GM21528 (cell line): ENCODE measurements at regions not wholly inside any gene's neighbourhood (a gene's known extent, or its start where the extent isn't known, plus 50 kb on each side); places are given as distances from the start of the nearest gene placed in this dataset.

ENCODE experiments used
- ATAC-seq: cut with Tn5 transposase; IDR thresholded peaks from one replicate; pipeline ENCODE4 v1.9.1; 2021; ENCODE audit warnings: mild to moderate bottlenecking, moderate library complexity; ENCODE audit not compliant: unreplicated experiment, low FRiP score

DNA sequence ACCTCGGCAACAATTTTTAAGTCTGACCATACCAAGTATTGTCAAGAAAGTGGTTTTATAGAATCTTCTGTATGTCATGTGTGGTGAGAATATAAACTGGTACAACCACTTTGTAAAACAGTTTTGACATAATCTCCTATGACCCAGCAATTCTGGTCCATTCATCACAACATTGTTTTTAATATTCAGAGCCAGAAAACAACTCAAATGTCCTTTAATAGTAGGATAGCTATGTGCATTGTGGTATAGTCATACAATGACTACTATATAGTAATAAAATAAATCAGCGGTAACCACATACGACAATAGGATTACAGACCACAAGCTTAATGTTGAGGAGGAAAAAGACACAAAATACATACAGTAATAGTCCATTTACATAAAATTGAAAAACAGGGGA lies 175.2 kb upstream of the SPATS2L start:
- no peak for ATAC-seq

DNA sequence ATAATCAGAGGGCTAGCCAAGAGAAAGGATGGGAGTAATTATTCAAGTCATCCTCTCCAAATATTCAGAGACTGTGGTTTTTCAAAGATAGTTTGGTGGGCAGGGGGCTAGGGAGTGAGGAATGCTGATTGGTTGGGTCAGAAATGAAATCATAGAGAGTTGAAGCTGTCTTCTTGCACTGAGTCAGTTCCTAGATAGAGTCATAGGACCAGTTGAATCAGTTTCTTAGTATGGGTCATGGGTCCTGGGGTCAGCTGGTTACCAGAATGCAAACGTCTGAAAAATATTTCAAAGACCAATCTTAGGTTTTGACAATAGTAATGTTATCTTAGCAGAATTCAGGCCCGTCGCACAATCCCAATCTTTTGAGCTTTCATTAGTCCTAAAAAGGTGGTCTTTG lies 171.4 kb upstream of the SPATS2L start:
- ATAC-seq = no peak

DNA sequence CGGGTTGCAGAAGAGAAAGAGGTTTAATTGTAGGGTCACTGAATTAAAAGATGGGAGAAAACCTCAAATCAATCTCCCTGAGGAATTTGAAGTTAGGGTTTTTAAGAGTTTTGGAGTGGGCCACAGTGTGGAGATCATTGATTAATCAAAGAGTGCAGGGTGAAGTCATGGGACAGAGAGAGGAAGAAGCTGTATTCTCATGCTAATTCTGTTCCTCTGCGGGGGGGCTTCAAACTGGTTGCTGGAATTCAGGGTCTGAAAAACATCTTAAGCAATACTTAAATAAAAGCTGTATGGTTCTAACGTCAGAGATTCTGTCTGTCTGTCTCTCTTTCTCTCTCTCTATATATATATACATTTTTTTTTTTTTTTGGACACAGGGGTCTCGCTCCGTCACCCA lies 169.8 kb upstream of the SPATS2L start:
- ATAC-seq = no peak

DNA sequence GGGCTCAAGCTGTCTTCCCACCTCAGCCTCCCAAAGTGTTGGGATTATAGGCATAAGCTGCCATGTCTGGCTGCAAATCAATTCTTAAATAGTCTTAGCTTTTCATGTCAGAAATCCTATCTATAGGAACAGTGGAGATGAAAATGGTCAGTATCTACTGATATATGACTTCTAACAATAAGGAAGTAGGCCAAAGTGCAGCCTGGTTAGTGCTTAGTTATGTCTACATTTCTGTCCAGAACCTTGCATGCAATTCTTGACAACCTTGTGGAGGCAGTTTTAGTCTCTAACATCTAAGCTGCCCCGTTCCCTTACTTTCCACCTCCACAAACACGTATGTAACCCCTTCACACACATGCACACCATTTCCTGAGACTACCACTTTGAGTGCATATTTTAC lies 169.2 kb upstream of the SPATS2L start:
- no peak for ATAC-seq

DNA sequence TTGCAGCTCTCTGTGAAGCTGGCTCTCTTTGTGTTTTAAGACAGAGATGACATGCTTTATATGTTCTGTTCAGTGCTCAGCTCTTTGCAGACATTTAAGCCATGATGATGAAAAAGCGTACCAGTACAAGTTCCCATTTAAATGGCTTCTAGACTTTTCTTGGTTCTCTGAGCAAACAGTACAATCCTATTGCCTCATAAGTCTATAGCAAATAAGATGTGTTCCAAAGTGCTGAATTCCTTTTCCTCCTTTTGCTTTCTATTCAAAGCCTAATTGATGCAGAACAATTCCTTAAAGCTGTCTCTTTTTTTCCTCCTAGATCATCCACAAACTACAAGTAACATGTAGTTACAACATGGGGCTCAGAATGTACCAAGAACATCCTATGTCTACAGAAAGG lies 168.8 kb upstream of the SPATS2L start:
- no peak for ATAC-seq

DNA sequence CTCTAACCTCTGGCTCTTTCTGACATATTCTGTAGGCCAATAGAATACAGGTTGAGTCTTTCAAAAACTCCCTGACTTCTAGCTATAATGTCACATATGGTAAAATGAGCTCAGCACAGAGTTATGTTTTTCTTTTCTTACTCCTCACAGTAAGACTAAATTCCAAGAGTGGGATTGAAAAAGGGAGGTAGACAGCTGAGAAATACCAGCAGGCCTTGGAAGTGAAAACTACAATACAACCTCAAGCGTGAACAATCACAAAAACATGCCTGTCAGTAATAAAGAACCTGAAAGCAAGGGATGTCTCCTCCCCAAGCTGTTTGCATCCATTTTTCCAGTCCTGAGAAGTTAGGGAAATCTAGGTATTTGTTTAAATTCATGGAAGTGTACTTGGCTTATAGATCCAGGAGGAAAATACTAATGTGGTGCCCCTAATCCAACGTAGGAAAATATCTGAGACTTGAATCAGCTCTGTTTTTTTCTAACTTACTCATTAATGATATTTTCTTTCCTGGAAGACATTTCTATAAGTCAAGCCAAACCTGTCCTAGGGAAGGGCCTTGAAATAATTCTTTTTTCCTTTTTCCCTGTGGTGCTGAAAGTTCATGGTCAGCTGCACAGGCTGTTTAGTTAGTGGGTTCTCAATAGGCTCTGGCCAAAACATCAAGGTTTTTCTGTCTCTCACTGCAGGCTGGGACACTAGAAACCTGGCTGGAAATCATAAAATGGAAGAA lies 167.9 kb upstream of the SPATS2L start:
- ATAC-seq = no peak

DNA sequence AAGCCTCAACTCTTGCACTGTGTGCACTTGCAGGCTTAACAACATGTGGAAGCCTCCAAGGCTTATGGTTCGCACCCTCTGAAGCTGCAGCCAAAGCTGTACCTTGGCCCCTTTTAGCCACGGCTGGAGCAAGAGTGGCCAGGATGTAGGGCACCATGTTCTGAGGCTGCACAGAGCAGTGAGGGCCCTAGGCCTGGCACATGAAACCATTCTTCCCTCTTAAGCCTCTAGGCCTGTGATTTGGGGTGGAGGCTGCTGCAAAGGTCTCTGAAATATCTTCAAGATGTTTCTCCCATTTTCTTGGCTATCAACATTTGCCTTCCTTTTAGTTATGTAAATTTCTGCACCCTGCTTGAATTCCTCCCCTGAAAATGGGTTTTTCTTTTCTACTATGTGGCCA lies 161.9 kb upstream of the SPATS2L start:
- ATAC-seq = no peak

DNA sequence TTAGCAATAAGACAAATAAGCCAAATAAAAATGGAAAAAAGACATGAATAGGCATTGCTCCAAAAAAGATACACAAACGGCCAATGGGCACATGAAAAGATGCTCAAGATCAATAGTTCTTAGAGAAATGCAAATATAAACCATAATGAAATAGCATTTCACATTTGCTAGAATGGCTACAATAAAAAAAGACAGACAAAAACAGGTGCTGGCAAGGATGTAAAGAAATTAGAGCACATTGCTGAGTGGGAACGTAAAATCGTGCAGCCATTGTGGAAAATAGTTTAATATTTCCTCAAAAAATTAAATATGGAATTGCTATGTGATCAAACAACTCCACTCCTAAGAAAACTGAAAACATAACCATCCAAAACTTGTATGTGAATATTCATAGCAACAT lies 160.0 kb upstream of the SPATS2L start:
- ATAC-seq = no peak

DNA sequence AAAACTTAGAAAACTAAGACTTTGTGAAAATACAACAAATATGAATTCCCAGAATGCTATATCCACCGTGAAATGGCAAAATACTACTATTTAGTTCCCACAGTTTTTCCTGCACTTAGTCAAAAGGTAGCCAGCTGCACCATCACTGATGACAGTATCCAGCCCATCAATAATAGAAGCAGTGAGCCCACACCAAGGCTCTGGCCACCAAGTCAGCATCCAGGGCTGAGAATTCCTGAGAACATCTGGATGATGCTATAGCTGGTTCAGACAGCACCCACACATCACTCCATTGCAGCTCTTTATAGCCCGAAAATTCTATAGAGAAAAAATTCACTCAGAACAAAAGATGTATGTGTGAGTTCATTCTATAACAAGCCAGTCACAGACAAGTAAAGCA lies 159.1 kb upstream of the SPATS2L start:
- no peak for ATAC-seq

DNA sequence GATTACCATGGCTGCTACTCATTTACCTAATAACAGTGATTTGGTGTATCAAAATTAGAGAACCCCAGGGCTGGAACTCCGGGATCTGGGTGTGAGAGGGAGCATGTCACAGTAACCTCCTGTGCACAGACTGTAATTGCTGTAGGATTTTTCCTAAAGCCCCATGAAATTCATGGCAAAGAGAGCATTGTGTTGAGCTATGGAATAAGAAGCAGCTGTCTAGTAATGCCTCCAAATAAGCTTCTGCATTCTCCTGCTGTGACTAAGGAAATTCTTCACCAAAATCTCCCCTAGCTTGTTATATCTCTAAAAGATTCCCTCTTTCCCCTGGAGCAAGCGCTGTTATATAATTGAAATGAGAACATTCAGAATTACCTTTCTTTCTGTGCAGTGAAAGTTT lies 158.1 kb upstream of the SPATS2L start:
- ATAC-seq = no peak

DNA sequence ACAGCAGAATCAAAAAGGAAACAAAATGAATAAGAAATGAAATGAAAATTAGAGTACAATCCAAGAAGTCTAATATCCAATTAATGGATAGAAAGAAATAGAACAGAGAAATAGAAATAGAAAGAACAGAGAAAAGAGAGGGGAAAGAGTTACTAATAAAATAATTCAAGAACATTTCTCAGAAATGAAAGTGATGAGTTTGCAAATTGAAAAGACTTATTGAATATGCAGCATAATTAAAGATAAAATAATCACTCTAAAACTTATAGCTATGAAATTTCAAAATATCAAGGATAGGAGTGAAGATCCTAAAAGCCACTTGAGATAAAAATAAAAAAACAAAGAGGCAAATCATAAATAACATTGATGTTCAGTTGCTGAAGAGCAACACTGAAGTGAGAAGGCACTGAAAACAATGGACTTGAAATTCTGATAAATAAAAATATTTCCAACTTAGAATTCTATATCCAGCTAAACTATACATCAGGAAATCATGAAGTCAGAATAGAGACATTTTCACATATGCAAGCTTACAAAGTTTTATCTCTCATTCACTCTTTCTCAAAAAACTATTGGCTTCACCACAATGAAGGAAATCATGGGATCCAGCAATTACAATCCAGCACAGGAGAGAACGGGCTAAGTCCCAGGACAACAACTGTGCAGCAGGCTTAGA lies 155.9 kb upstream of the SPATS2L start:
- no peak for ATAC-seq

DNA sequence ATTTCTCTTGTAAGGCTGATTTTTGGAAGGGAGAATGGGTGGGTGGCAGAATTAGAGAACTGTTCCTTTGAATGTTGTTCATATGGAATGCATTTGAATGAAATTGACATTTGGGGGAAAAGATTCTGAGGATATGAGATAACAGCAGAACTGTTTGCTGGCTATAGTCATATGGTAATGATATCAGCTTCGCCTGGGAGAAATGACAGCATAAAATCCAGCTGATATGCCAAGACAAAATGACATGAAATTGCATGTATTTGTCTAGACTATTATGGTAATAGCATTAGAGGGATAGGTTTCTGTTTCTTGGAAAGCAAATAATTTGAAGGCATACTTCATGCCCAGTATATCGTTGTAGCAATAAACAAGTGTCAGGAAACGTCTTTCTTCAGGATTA lies 150.8 kb upstream of the SPATS2L start:
- no peak for ATAC-seq

DNA sequence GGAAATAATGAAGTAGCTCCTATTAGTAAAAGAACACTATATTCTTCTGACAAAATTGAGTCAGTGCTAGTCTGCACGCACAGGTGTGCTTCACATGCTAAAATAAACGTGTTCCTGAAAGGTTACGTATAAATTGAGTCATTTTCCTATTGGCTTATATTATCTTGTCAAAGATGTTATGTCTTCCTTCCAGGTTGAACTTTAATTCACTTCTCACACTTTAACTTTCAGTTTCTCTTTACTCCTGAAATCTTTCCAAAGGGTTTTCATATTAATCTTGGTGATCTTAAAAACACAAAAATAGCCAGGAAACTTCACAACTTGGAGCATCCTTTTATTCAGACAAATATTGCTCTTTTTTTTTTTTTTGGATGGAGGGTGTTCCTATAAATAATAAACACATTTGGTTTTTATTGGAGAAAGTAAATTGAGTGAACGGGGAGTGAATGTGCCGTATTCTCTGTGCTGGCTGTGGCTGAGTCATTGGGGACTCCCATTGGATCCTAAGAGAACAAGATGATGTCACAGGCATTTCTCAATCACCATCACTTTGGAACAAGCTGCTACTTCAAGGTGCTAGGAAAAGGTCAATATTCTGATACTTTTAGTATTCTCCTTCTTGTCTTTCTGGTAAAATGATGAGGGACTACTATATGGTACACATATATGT lies 150.2 kb upstream of the SPATS2L start:
- ATAC-seq = no peak

DNA sequence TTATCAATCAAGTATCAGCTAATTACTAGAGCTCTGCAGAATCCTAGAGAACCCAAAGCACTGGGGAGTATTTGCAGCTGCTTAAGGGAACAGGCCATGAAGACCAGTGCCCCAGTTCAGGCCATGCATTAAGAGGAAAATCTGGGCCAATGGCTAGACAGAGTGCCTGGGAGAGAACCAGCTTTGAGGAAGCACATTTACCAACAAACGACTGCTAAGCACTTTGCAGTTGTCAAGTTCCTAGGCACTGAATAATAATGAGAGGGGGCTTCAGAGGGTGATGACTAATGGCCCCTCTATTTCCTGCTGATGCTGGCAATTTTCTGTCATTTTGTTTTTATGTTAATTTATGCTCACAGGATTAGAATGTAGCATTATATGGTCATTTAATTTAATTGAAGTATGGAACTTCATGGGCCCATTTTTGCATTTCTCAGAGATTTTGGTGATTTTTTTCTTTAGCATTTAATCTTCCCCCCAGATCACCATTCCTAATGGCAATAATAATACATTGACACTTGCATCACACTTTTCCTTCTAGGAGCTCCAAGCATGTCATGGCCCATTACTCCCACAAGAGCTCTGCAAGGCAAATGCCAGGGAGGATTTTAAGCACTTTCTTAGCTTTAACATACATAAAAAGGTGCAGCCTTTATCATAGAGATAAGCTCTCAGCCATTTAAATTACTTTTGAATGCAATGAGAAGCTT lies 147.7 kb upstream of the SPATS2L start:
- ATAC-seq = no peak

DNA sequence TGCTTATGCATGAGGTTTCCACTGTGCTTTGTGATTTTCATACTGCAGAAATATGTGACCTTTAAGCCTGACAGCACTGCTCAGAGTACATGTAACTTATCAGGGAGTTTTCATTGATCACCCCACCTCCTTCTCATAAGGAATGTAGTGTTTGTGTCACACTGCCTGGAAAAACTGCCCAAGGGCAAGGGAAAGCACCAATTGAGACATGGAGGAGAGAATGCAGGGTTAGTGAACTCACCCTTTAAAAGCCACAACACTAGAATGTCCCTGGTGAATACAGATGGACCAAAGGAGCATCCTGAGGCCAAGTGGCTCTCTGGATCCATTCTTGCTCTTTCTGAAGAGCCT lies 147.2 kb upstream of the SPATS2L start:
- no peak for ATAC-seq

DNA sequence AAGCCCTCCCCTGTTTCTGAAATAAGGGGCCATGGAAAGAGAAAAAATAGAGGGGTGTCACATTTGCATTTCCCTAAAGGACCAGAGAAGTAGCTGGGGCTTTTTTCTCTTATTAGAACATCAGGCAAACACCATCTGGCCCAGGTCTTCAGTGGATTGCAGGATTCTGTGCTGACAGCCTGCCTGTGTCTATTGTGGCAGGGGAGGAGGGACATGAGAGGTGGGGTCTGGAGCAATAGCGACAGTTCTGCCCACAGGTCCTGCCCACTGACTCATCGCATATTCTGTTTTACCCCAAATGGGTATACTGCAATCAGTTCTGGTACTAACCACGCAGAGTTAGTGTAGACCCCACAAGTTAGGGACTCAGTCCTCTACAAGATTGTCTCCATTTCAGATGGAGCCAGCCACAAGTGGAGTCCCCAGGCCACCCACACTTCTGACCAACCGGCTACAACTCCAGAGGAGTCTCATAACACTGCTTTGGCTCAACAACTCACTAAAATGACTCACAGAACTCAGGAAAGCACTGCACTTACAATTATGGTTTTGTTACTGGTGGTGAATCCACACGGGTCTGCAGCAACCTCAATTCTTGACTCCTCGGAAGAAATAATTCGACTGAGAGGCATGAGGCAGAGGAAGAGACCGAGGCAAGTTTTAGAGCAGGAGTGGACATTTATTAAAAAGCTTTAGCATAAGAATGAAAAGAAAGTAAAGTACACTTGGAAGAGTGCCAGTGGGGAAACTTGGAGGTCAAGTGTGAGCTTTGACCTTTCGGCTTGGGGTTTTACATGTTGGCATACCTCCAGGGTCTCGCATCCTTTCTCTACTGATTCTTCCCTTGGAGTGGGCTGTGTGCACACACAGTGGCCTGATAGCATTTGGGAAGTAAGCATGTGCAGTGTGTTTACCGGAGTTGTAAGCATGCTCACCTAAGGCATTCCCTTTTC lies 146.4 kb upstream of the SPATS2L start:
- no peak for ATAC-seq

DNA sequence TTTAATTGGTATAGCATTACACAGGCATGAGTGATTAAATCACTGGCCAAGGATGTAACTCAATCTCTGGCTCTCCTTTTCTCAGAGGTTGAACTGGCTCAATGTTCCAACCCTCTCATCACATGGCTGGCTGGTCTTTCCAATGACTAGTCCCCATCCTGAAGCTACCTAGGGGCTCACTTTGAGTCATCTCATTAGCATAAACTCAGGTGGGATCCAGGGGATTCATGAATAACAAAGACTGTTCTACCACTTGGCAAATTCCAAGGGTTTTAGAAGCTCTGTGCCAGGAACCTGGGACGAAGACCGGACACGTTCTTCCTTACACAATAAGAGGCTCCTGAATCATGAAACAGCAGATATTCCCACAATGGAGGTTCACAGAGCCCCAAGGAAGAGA lies 145.0 kb upstream of the SPATS2L start:
- ATAC-seq = no peak

DNA sequence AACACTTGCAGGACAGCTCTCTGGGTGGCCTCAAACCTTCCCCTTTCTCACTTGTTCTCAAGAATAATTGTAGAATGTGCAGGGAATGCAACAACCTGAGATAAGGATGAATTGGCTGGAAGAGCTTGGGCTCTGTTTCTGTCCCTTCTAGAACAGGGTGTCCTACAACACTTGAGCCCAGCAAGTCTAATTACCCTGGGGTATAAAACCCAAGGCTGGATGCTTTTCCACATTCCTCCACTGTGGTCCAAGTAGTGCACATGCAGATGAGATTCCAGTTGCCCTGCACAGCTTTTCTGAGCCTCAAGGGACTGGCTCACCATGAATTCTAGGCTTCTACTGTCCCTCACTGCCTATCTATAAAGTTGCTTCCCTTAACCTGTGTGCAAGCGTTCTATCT lies 140.8 kb upstream of the SPATS2L start:
- no peak for ATAC-seq

DNA sequence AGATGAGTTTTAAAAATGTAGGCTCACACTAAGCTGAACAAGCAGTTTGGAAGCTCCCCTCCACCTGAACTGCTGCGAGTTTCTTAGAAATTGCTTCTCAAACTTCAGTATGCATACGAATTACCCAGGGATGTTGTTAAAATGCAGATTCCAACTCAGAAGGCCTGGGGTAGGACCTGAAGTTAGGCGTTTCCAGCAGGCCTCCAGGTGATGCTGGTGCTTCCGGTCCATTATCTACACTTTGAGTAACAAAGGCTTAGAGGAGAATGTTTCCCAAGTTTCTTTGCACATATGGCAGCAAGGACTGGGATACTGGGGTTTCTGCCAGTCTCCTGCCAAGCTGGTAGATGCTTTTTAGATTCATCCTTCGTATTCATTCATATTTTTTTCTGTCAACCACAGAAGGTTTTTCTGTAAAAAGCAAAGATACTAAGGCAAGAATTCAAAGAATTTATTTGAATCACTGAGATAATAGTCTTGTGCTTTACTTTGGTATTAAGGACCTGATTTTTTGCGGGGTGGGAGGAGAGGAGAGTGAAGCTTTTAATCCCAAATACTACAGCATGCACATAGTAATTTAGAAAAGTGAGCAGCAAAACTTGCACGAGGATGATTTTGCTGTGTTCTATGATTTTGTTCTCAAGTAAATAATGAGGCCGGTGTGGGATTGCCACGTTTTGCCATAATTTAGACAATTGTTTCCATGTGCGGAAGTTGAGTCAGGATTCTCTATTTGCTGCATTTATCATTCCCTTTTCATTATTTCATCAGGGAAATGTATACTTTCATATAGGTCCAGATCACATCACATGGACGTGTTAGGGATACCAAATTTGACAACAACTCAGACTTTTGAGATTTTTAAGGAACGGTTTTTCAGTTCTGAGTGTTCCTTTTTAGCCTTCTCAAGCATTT lies 137.6 kb upstream of the SPATS2L start:
- no peak for ATAC-seq
